IPS-NIHi11 (cell line): ENCODE measurements at regions not wholly inside any gene's neighbourhood (a gene's known extent, or its start where the extent isn't known, plus 50 kb on each side); places are given as distances from the start of the nearest gene placed in this dataset.
"Not testable (repeated sequence)": the region's sequence is repeated elsewhere in the genome, so short reads cannot be mapped to it uniquely, and the experiment has no call there.

Experiments
- DNase-seq: peaks from one replicate; pipeline ENCODE4 v3.0.0; 2012; ENCODE audit warnings: mixed read lengths, low spot score

GRCh38 chr6:23783901-23784300, 342.1 kb upstream of the NRSN1 start:
- DNase-seq: no peak

- no peak for DNase-seq
Observed at GRCh38 chr6:23784301-23784919, 341.6 kb upstream of the NRSN1 start.

- no peak for DNase-seq
Observed at GRCh38 chr6:23790756-23791155, 335.3 kb upstream of the NRSN1 start.

GRCh38 chr6:23797041-23797440, 329.0 kb upstream of the NRSN1 start:
- DNase-seq: no peak

GRCh38 chr6:23804289-23804688, 321.7 kb upstream of the NRSN1 start:
- DNase-seq: not testable (repeated sequence)

- not testable (repeated sequence) for DNase-seq
Observed at GRCh38 chr6:23821141-23821540, 304.9 kb upstream of the NRSN1 start.

- no peak for DNase-seq
Observed at GRCh38 chr6:23823421-23823820, 302.6 kb upstream of the NRSN1 start.

- DNase-seq: no peak
Observed at GRCh38 chr6:23826572-23826971, 299.4 kb upstream of the NRSN1 start.

- no peak for DNase-seq
Observed at GRCh38 chr6:23828861-23829260, 297.2 kb upstream of the NRSN1 start.

GRCh38 chr6:23841116-23841515, 284.9 kb upstream of the NRSN1 start:
- DNase-seq: no peak

GRCh38 chr6:23842760-23843159, 283.3 kb upstream of the NRSN1 start:
- no peak for DNase-seq

GRCh38 chr6:23851522-23851921, 274.5 kb upstream of the NRSN1 start:
- no peak for DNase-seq

- not testable (repeated sequence) for DNase-seq
Observed at GRCh38 chr6:23853566-23854133, 272.4 kb upstream of the NRSN1 start.

- not testable (repeated sequence) for DNase-seq
Observed at GRCh38 chr6:23854154-23854553, 271.9 kb upstream of the NRSN1 start.

GRCh38 chr6:23855497-23856116, 270.4 kb upstream of the NRSN1 start:
- DNase-seq: no peak

- DNase-seq: no peak
Observed at GRCh38 chr6:23870496-23870895, 255.5 kb upstream of the NRSN1 start.

- no peak for DNase-seq
Observed at GRCh38 chr6:23873161-23873560, 252.9 kb upstream of the NRSN1 start.

GRCh38 chr6:23875006-23875405, 251.0 kb upstream of the NRSN1 start:
- no peak for DNase-seq

- DNase-seq: no peak
Observed at GRCh38 chr6:23879816-23880215, 246.2 kb upstream of the NRSN1 start.

GRCh38 chr6:23890543-23891227, 235.3 kb upstream of the NRSN1 start:
- DNase-seq: no peak

- no peak for DNase-seq
Observed at GRCh38 chr6:23905133-23905815, 220.7 kb upstream of the NRSN1 start.

- DNase-seq: no peak
Observed at GRCh38 chr6:23910420-23910819, 215.6 kb upstream of the NRSN1 start.

GRCh38 chr6:23927935-23928334, 198.1 kb upstream of the NRSN1 start:
- DNase-seq: no peak
